SK-N-SH (cell line): ENCODE measurements at regions not wholly inside any gene's neighbourhood (a gene's known extent, or its start where the extent isn't known, plus 50 kb on each side); places are given as distances from the start of the nearest gene placed in this dataset.

Experiments used
- CTCF ChIP-seq: fragments of 200-600 bp; sonication (generic); IDR thresholded peaks from 2 replicates; pipeline ENCODE4 v1.6.1; 2017; ENCODE audit warnings: antibody characterized with exemption, mild to moderate bottlenecking, moderate library complexity
- EZH2phosphoT487 ChIP-seq: fragments of 200-600 bp; sonication (generic); IDR thresholded peaks from 2 replicates; pipeline ENCODE4 v1.6.1; 2017; ENCODE audit warnings: low read depth, mixed run types, mild to moderate bottlenecking, antibody characterized with exemption, moderate library complexity, borderline replicate concordance
- FOSL2 ChIP-seq: IDR thresholded peaks from 2 replicates; pipeline ENCODE4 v1.4.0; 2012; ENCODE audit warnings: low read depth, mild to moderate bottlenecking, moderate library complexity, borderline replicate concordance
- GATA2 ChIP-seq: sonication (generic); formaldehyde crosslinking; IDR thresholded peaks from 2 replicates; pipeline ENCODE4 v1.5.0; 2020; ENCODE audit warnings: mild to moderate bottlenecking, missing genetic modification reagents
- IRF3 ChIP-seq: fragments of 150-350 bp; IDR thresholded peaks from 2 replicates; pipeline ENCODE4 v1.6.1; 2016; ENCODE audit warnings: mild to moderate bottlenecking, low read depth, low read length
- MEF2A ChIP-seq: IDR thresholded peaks from 2 replicates; pipeline ENCODE4 v1.4.0; 2012; ENCODE audit warnings: low read depth, borderline replicate concordance
- MXI1 ChIP-seq: IDR thresholded peaks from 2 replicates; pipeline ENCODE4 v1.6.1; 2012; ENCODE audit warnings: mild to moderate bottlenecking, low read depth, low read length, improper control_type of control experiment
- NRF1 ChIP-seq: IDR thresholded peaks from 2 replicates; pipeline ENCODE4 v1.6.1; 2012; ENCODE audit warnings: low read depth, mild to moderate bottlenecking, low read length
- POLR2AphosphoS5 ChIP-seq: IDR thresholded peaks from 2 replicates; pipeline ENCODE4 v1.6.1; 2012; ENCODE audit warnings: low read depth, low read length
- RAD21 ChIP-seq: IDR thresholded peaks from 2 replicates; pipeline ENCODE4 v1.6.1; 2012; ENCODE audit warnings: mild to moderate bottlenecking, low read length
- RCOR1 ChIP-seq: fragments of 150-350 bp; IDR thresholded peaks from 2 replicates; pipeline ENCODE4 v1.6.1; 2017; ENCODE audit warnings: antibody characterized with exemption, low read length
- SMC3 ChIP-seq: IDR thresholded peaks from 2 replicates; pipeline ENCODE4 v1.6.1; 2012; ENCODE audit warnings: low read depth, low read length, improper control_type of control experiment
- TAF1 ChIP-seq: IDR thresholded peaks from 2 replicates; pipeline ENCODE4 v1.6.1; 2012; ENCODE audit warnings: low read depth, mild to moderate bottlenecking, low read length, moderate library complexity, borderline replicate concordance

- TF ChIP-seq CTCF = no peak
- no peak for TF ChIP-seq SMC3
- TF ChIP-seq RCOR1 = no peak
- no peak for TF ChIP-seq POLR2AphosphoS5
- TF ChIP-seq NRF1 = no peak
- no peak for TF ChIP-seq GATA2 (CRISPR knock-in tag)
- TF ChIP-seq IRF3 = no peak
- no peak for TF ChIP-seq RAD21
- TF ChIP-seq TAF1 = no peak
- TF ChIP-seq EZH2phosphoT487 = no peak
- TF ChIP-seq FOSL2 = peak; percentile 66
- no peak for TF ChIP-seq MEF2A
- no peak for TF ChIP-seq MXI1
Measured at GRCh38 chr2:75277111-75277510, 77.8 kb upstream of the TACR1 start.
